ENCODE measurements at regions not wholly inside any gene's neighbourhood (a gene's known extent, or its start where the extent isn't known, plus 50 kb on each side); places are given as distances from the start of the nearest gene placed in this dataset.
"Not testable (repeated sequence)": the region's sequence is repeated elsewhere in the genome, so short reads cannot be mapped to it uniquely, and the experiment has no call there.

DNA sequence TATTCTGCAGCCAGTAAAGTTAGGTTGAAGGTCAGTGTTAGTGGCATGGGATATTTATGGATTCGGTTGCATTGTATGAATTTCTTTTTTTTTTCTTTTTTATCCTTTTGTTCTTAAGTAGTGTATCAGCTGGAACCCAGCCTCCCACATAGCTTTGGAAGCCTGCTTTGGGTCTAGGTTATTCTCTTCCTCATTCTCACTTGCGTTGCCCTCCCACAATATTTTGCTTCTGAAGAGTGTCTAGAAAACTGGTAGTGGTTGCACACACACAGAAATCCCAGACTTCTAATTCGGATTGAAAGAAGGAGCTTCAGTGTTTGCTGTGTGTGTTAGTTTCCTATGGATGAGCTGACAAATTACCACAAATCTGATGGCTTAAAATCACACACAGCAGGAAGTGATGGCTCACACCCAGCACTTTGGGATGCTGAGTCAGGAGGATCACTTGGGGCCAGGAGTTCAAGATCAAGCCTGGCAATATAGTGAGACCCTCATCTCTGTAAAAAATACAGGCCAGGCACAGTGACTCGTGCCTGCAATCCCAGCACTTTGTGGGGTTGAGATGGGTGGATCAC, 104.8 kb downstream of the ARL4C start:
- Histone ChIP-seq H3K36me3 (ENCODE audit: control insufficient read depth, insufficient read depth, low read length) (no peaks in the 10 kb centered on the region), H3K4me3 (replicated peaks; ENCODE audit: low read depth, low read length) (no peak overlapping the region), H3K27me3 (replicated peaks; ENCODE audit: control insufficient read depth, insufficient read depth, low read length) (no peaks in the 10 kb centered on the region)
- DNase-seq (ENCODE audit: extremely low read depth, insufficient read length): no peak
- TF ChIP-seq, protein P1, sequence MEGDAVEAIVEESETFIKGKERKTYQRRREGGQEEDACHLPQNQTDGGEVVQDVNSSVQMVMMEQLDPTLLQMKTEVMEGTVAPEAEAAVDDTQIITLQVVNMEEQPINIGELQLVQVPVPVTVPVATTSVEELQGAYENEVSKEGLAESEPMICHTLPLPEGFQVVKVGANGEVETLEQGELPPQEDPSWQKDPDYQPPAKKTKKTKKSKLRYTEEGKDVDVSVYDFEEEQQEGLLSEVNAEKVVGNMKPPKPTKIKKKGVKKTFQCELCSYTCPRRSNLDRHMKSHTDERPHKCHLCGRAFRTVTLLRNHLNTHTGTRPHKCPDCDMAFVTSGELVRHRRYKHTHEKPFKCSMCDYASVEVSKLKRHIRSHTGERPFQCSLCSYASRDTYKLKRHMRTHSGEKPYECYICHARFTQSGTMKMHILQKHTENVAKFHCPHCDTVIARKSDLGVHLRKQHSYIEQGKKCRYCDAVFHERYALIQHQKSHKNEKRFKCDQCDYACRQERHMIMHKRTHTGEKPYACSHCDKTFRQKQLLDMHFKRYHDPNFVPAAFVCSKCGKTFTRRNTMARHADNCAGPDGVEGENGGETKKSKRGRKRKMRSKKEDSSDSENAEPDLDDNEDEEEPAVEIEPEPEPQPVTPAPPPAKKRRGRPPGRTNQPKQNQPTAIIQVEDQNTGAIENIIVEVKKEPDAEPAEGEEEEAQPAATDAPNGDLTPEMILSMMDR (IDR thresholded peaks at IDR 0.05; ENCODE audit: insufficient read depth, low read length, poor library complexity, severe bottlenecking): no peak

DNA sequence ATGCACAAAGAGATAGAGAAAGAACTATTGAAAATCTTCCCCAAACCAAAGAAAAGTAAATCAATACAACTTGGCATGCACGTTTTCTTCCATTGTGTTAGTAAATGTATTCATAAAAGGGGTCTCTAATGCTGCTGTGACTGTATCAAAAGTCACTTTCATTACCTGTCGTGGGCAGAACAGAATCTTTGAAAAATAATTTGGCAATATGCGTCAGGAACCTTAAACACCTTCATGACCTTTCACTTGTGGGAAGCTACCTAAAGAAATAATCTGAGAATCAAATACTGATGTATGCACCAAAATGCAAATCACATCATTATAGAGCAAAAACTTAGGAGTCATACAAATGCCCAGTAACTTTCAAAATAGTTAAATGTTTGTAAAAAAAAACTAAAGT, 105.3 kb downstream of the ARL4C start:
- H3K36me3 ChIP-seq (ENCODE audit: control insufficient read depth, insufficient read depth, low read length): no peaks in the 10 kb centered on the region
- no peak overlapping the region for H3K4me3 ChIP-seq (replicated peaks; ENCODE audit: low read depth, low read length)
- no peaks in the 10 kb centered on the region for H3K27me3 ChIP-seq (replicated peaks; ENCODE audit: control insufficient read depth, insufficient read depth, low read length)
- TF ChIP-seq, protein P1 (IDR thresholded peaks at IDR 0.05; ENCODE audit: insufficient read depth, low read length, poor library complexity, severe bottlenecking): no peak
- no peak for DNase-seq (ENCODE audit: extremely low read depth, insufficient read length)

DNA sequence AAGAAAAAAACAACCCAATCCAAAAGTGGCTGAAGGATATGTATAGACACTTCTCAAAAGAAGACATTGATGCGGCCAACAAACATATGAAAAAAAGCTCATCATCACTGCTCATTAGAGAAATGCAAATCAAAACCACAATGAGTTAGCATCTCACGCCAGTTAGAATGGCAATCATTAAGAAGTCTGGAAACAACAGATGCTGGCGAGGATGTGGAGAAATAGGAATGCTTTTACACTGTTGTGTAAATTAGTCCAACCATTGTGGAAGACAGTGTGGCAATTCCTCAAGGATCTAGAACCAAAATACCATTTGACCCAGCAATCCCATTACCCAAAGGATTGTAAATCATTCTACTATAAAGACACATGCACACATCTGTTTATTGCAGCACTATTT, 107.2 kb downstream of the ARL4C start:
- not testable (repeated sequence) for H3K4me3 ChIP-seq (replicated peaks; ENCODE audit: low read depth, low read length); H3K36me3 ChIP-seq (ENCODE audit: control insufficient read depth, insufficient read depth, low read length); H3K27me3 ChIP-seq (replicated peaks; ENCODE audit: control insufficient read depth, insufficient read depth, low read length); DNase-seq (ENCODE audit: extremely low read depth, insufficient read length)

DNA sequence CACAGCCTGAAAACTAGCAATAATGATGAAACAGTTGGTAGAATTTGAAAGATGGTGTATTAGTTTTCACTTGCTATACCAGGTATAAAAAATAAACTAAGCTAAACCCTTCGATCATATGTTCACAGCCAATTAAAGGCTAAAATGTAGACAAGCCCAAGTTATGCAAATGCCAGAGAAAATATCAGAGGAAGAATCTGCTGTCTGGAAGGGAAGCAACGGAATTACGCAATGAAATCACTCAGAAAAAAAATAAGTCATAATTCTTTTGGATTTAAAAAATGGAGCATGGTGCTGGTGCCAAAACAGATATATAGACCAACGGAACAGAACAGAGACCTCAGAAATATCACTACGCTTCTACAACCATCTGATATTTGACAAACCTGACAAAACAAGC, 108.3 kb downstream of the ARL4C start:
- TF ChIP-seq, protein P1 (IDR thresholded peaks at IDR 0.05; ENCODE audit: insufficient read depth, low read length, poor library complexity, severe bottlenecking): no peak
- H3K36me3 ChIP-seq (ENCODE audit: control insufficient read depth, insufficient read depth, low read length): no peaks in the 10 kb centered on the region
- DNase-seq (ENCODE audit: extremely low read depth, insufficient read length): no peak
- no peaks in the 10 kb centered on the region for H3K27me3 ChIP-seq (replicated peaks; ENCODE audit: control insufficient read depth, insufficient read depth, low read length)
- H3K4me3 ChIP-seq (replicated peaks; ENCODE audit: low read depth, low read length): no peak overlapping the region

DNA sequence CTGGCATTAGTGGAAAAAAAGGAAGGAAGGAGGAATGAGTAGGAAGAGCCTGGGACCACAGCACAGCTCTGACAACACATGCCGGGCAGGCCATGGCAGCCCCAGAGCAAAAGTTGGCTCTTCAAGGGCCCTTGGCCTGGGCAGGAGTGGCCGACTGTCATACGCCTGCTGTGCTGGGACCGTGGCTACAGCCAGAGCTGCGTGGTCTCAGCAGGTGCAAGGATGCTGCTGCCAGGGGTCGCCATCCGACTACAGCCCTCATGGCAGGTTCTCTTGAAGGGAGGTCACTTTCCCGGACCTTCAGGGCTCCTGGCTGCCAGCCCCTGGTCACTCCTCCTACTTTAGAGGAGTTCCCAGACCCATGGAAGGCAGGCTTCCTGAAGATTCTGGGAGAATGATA, 109.9 kb downstream of the ARL4C start:
- no peak for DNase-seq (ENCODE audit: extremely low read depth, insufficient read length)

DNA sequence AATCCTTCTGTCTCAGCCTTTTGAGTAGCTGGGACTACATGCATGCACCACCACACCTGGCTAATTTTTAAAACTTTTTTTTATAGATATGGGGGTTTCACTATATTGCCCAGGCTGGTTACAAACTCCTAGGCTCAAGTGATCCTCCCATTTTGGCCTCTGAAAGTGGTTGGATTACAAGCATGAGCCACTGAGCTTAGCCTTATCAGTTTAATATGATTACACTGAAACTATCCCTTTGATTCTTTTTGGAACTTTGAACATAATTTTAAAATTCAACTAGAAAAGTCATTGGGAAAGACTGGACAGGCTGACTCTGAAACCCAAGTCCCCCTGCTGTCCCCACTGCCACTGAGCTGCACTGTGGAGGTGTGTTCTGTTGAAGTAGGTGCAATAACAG, 114.8 kb downstream of the ARL4C start:
- TF ChIP-seq, protein P1 (IDR thresholded peaks at IDR 0.05; ENCODE audit: insufficient read depth, low read length, poor library complexity, severe bottlenecking): no peak
- Histone ChIP-seq H3K36me3 (ENCODE audit: control insufficient read depth, insufficient read depth, low read length) (no peaks in the 10 kb centered on the region), H3K27me3 (replicated peaks; ENCODE audit: control insufficient read depth, insufficient read depth, low read length) (no peaks in the 10 kb centered on the region), H3K4me3 (replicated peaks; ENCODE audit: low read depth, low read length) (no peak overlapping the region)
- DNase-seq (ENCODE audit: extremely low read depth, insufficient read length): no peak

More for the DNA sequence above, 109.9 kb downstream of the ARL4C start:
- no peak overlapping the region for H3K4me3 ChIP-seq (replicated peaks; ENCODE audit: low read depth, low read length)
- H3K27me3 ChIP-seq (replicated peaks; ENCODE audit: control insufficient read depth, insufficient read depth, low read length): no peaks in the 10 kb centered on the region
- TF ChIP-seq, protein P1 (IDR thresholded peaks at IDR 0.05; ENCODE audit: insufficient read depth, low read length, poor library complexity, severe bottlenecking): no peak
- H3K36me3 ChIP-seq (ENCODE audit: control insufficient read depth, insufficient read depth, low read length): no peaks in the 10 kb centered on the region

DNA sequence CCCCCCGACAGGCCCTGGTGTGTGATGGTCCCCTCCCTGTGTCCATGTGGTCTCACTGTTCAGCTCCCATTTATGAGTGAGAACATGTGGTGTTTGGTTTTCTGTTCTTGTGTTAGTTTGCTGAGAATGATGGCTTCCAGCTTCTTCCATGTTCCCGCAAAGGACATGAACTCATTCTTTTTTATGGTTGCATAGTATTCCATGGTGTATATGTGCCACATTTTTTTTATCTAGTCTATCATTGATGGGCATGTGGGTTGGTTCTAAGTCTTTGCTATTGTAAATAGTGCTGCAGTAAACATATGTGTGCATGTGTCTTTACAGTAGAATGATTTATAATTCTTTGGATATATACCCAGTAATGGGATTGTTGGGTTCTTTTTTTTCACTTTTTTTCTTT, 117.9 kb downstream of the ARL4C start:
- not testable (repeated sequence) for H3K36me3 ChIP-seq (ENCODE audit: control insufficient read depth, insufficient read depth, low read length); H3K27me3 ChIP-seq (replicated peaks; ENCODE audit: control insufficient read depth, insufficient read depth, low read length); H3K4me3 ChIP-seq (replicated peaks; ENCODE audit: low read depth, low read length); DNase-seq (ENCODE audit: extremely low read depth, insufficient read length)
